H1 (cell line): ENCODE measurements at regions not wholly inside any gene's neighbourhood (a gene's known extent, or its start where the extent isn't known, plus 50 kb on each side); places are given as distances from the start of the nearest gene placed in this dataset.

Experiments used
- CTCF ChIA-PET: fragments of 300-600 bp; sonication (Branson Sonifier 250); formaldehyde crosslinking; loops from one replicate; lab custom pipeline; 2021; ENCODE audit not compliant: partially characterized antibody; lab: Charles Lee
- POLR2A ChIA-PET: fragments of 300-600 bp; sonication (Branson Sonifier 250); formaldehyde crosslinking; loops from one replicate; lab custom pipeline; 2021; ENCODE audit warnings: inconsistent platforms; ENCODE audit not compliant: partially characterized antibody; lab: Charles Lee
- DNase-seq, 2 experiments: peaks; one replicate each; pipeline versions ENCODE4 v3.0.0 to v3.0.0-alpha.2; 2010 to 2022; ENCODE audit warnings: low spot score in 2 of 2, low read depth in 1 of 2, mixed read lengths in 1 of 2
- FAIRE-seq: peaks from 2 replicates; lab custom pipeline; 2011; peaks lifted over from hg19 to GRCh38; lab: Jason Lieb, UNC
- H2AFZ ChIP-seq: 2 replicates; pipeline ENCODE4 v1.8.1; 2012; ENCODE audit warnings: low read length, inconsistent platforms
- H2AK5ac ChIP-seq: 2 replicates; pipeline ENCODE4 v1.6.1; 2013; ENCODE audit warnings: low read depth, low read length
- H2BK120ac ChIP-seq: replicated peaks from 2 replicates; pipeline ENCODE3; 2013; ENCODE audit warnings: low read depth, low read length, inconsistent platforms
- H2BK12ac ChIP-seq: 2 replicates; pipeline ENCODE4 v1.6.1; 2013; ENCODE audit warnings: low read depth, low read length
- H2BK15ac ChIP-seq: 2 replicates; pipeline ENCODE4 v1.6.1; 2013; ENCODE audit warnings: low read length
- H2BK20ac ChIP-seq: 2 replicates; pipeline ENCODE4 v1.6.1; 2013; ENCODE audit warnings: low read length
- H2BK5ac ChIP-seq: 2 replicates; pipeline ENCODE4 v1.6.1; 2013; ENCODE audit warnings: low read depth, low read length
- H3K14ac ChIP-seq: 2 replicates; pipeline ENCODE4 v1.6.1; 2013; ENCODE audit warnings: inconsistent platforms; ENCODE audit not compliant: insufficient read length
- H3K18ac ChIP-seq: 2 replicates; pipeline ENCODE4 v1.6.1; 2013; ENCODE audit warnings: low read length; ENCODE audit errors: extremely low read depth
- H3K23ac ChIP-seq: 2 replicates; pipeline ENCODE4 v1.6.1; 2013; ENCODE audit warnings: inconsistent platforms; ENCODE audit not compliant: insufficient read length
- H3K23me2 ChIP-seq: 2 replicates; pipeline ENCODE4 v1.6.1; 2013; ENCODE audit warnings: low read depth, low read length
- H3K27ac ChIP-seq: 2 replicates; pipeline ENCODE4 v1.6.1; 2011; ENCODE audit warnings: low read depth, low read length, inconsistent platforms
- H3K27me3 ChIP-seq, 4 experiments: replicated peaks in 1 of 4; 1 replicate in 1 of 4; 2 replicates in 3 of 4; pipeline versions ENCODE4 v1.6.1 to v1.8.1; 2011 to 2013; ENCODE audit warnings: low read length in 3 of 4, mild to moderate bottlenecking in 3 of 4, inconsistent platforms in 2 of 4, mixed read lengths in 2 of 4, moderate library complexity in 1 of 4; ENCODE audit not compliant: control insufficient read depth in 3 of 4, insufficient read depth in 3 of 4; ENCODE audit errors: extremely low read depth in 1 of 4
- H3K36me3 ChIP-seq, 4 experiments: 2 replicates each; pipeline versions ENCODE4 v1.6.1 to v1.8.1; 2011 to 2013; ENCODE audit warnings: mild to moderate bottlenecking in 4 of 4, low read length in 3 of 4, moderate library complexity in 2 of 4, control low read depth in 1 of 4, inconsistent platforms in 1 of 4; ENCODE audit not compliant: insufficient read depth in 4 of 4, control insufficient read depth in 2 of 4
- H3K4ac ChIP-seq: replicated peaks from 2 replicates; pipeline ENCODE3; 2013; ENCODE audit warnings: low read length, low read depth, mixed read lengths, inconsistent platforms; ENCODE audit not compliant: insufficient read length
- H3K4me1 ChIP-seq, 4 experiments: replicated peaks in 1 of 4; 1 replicate in 1 of 4; 2 replicates in 3 of 4; pipeline versions ENCODE4 v1.6.1 to v1.8.1; 2011 to 2013; ENCODE audit warnings: low read length in 3 of 4, inconsistent platforms in 2 of 4, mixed read lengths in 1 of 4; ENCODE audit not compliant: insufficient read depth in 4 of 4, control insufficient read depth in 3 of 4
- H3K4me2 ChIP-seq, 2 experiments: 2 replicates each; pipeline versions ENCODE4 v1.6.1 to v1.8.1; 2011 to 2013; ENCODE audit warnings: low read depth in 2 of 2, low read length in 2 of 2, control low read depth in 1 of 2, inconsistent platforms in 1 of 2, mild to moderate bottlenecking in 1 of 2; ENCODE audit not compliant: insufficient read depth in 1 of 2
- H3K4me3 ChIP-seq, 4 experiments: fragments of 200-600, 300-600 bp in 1 of 4; sonication (generic), shearing (Covaris generic), sonication (Bioruptor Twin) in 1 of 4; 2 replicates each; pipeline versions ENCODE4 v1.5.1 to v1.8.1; 2011 to 2016; ENCODE audit warnings: low read length in 4 of 4, low read depth in 3 of 4, control low read depth in 2 of 4, inconsistent platforms in 2 of 4, mild to moderate bottlenecking in 2 of 4, mixed read lengths in 1 of 4, moderate library complexity in 1 of 4; ENCODE audit not compliant: insufficient read depth in 2 of 4; ENCODE audit errors: extremely low read depth in 1 of 4
- H3K56ac ChIP-seq: replicated peaks from 2 replicates; pipeline ENCODE3; 2013; ENCODE audit warnings: low read depth, mild to moderate bottlenecking, mixed read lengths, low read length, inconsistent platforms; ENCODE audit not compliant: insufficient read length
- H3K79me1 ChIP-seq: 2 replicates; pipeline ENCODE4 v1.6.1; 2013; ENCODE audit warnings: low read depth, low read length, control low read depth
- H3K79me2 ChIP-seq, 2 experiments: 2 replicates each; pipeline versions ENCODE4 v1.6.1 to v1.8.1; 2012 to 2013; ENCODE audit warnings: low read length in 2 of 2, mild to moderate bottlenecking in 2 of 2, inconsistent platforms in 1 of 2; ENCODE audit not compliant: insufficient read depth in 2 of 2, control insufficient read depth in 1 of 2
- H3K9ac ChIP-seq, 4 experiments: replicated peaks in 1 of 4; 1 replicate in 1 of 4; 2 replicates in 3 of 4; pipeline versions ENCODE4 v1.6.1 to v1.8.1; 2011 to 2013; ENCODE audit warnings: low read depth in 3 of 4, low read length in 3 of 4, control low read depth in 2 of 4, mild to moderate bottlenecking in 2 of 4, moderate library complexity in 2 of 4, inconsistent platforms in 1 of 4; ENCODE audit errors: extremely low read depth in 1 of 4
- H3K9me3 ChIP-seq, 2 experiments: 2 replicates each; pipeline versions ENCODE4 v1.6.1 to v1.8.1; 2012 to 2013; ENCODE audit warnings: mild to moderate bottlenecking in 2 of 2, moderate library complexity in 2 of 2, control low read depth in 1 of 2, inconsistent platforms in 1 of 2, low read depth in 1 of 2, low read length in 1 of 2, mixed read lengths in 1 of 2; ENCODE audit not compliant: insufficient read depth in 2 of 2
- H4K20me1 ChIP-seq, 2 experiments: replicated peaks in 1 of 2; 2 replicates each; pipeline versions ENCODE3 to v1.8.1; 2011 to 2013; ENCODE audit warnings: inconsistent platforms in 2 of 2, low read length in 2 of 2, mild to moderate bottlenecking in 1 of 2; ENCODE audit not compliant: insufficient read depth in 2 of 2, control insufficient read depth in 1 of 2
- H4K5ac ChIP-seq: 2 replicates; pipeline ENCODE4 v1.6.1; 2013; ENCODE audit warnings: low read length, low read depth, mixed read lengths, inconsistent platforms; ENCODE audit not compliant: insufficient read length
- H4K8ac ChIP-seq: 2 replicates; pipeline ENCODE4 v1.8.0; 2013; ENCODE audit warnings: mild to moderate bottlenecking, moderate library complexity, low read length, inconsistent platforms; ENCODE audit not compliant: insufficient read depth; ENCODE audit errors: extremely low read depth
- H4K91ac ChIP-seq: replicated peaks from 2 replicates; pipeline ENCODE3; 2013; ENCODE audit warnings: low read length, mixed read lengths, inconsistent platforms; ENCODE audit not compliant: insufficient read length
- BACH1 ChIP-seq: IDR thresholded peaks from 2 replicates; pipeline ENCODE4 v1.6.1; 2012; ENCODE audit warnings: low read length, improper control_type of control experiment
- MAFK ChIP-seq: IDR thresholded peaks from 2 replicates; pipeline ENCODE4 v1.6.1; 2012; ENCODE audit warnings: low read depth, mild to moderate bottlenecking, improper control_type of control experiment, low read length
- MAX ChIP-seq: IDR thresholded peaks from 2 replicates; pipeline ENCODE4 v1.6.1; 2012; ENCODE audit warnings: inconsistent platforms
- WGBS, 2 experiments: shearing (Covaris generic) in 1 of 2; methylation state at CpG; one replicate each; pipeline versions ENCODE4 v1.1.6 to v1.1.7; 2013 to 2015; ENCODE audit warnings: low lambda C conversion rate in 2 of 2, mixed read lengths in 2 of 2, inconsistent platforms in 1 of 2, low coverage in 1 of 2, missing lambda C conversion rate in 1 of 2; ENCODE audit not compliant: insufficient replicate concordance in 2 of 2, insufficient coverage in 1 of 2, insufficient read length in 1 of 2; ENCODE audit errors: extremely low coverage in 1 of 2, missing lambda C conversion rate in 1 of 2; 5-methylcytosine and 5-hydroxymethylcytosine counted together

- Histone ChIP-seq H3K56ac (no peak overlapping the region), H3K18ac (no peak overlapping the region), H3K36me3 (no peaks in the 10 kb centered on the region), H2BK12ac (no peak overlapping the region; the same call in 1 of the 2 replicates), H3K4ac (no peak overlapping the region), H4K91ac (no peak overlapping the region), H2BK20ac (no peak overlapping the region), H3K4me3 (no peak overlapping the region), H2BK15ac (no peak overlapping the region), H4K8ac (no peak overlapping the region), H3K9me3 (no peaks in the 10 kb centered on the region), H2BK120ac (no peak overlapping the region), H3K4me2 (no peak overlapping the region), H3K27me3 (no peaks in the 10 kb centered on the region), H4K5ac (no peak overlapping the region), H2AK5ac (no peak overlapping the region), H4K20me1 (no peaks in the 10 kb centered on the region), H3K14ac (no peak overlapping the region), H3K23ac (no peak overlapping the region), H2AFZ (no peak overlapping the region), H3K79me1 (no peaks in the 10 kb centered on the region), H3K9ac (no peak overlapping the region), H3K27ac (no peak overlapping the region), H3K79me2 (no peaks in the 10 kb centered on the region), H2BK5ac (no peak overlapping the region), H3K23me2 (no peaks in the 10 kb centered on the region; the same call in 1 of the 2 replicates), H3K4me1 (peaks cover 2 to 7% (median 3%) of the 10 kb centered on the region in 4 experiments; a peak in 4 of 7 replicates)
- ChIA-PET CTCF (interaction anchor here (0.6 to 1.4 kb wide), 3 partner anchors 18 to 214 kb away, joined by 3 to 5 read pairs (median 4); no protein-coding TSS in a partner anchor), POLR2A (no interaction called here)
- TF ChIP-seq MAFK (0 out of 2 replicates have a peak, but pooled peaks have one; percentile 3), MAX (no peak), BACH1 (peak; percentile 71)
- 91% methylated on average over 10 of the region's 10 CpGs; no CpG with 5 or more reads in 1 of the 2 experiments for WGBS, 2 experiments
- no peak for DNase-seq
- FAIRE-seq, result no peak
Observed at GRCh38 chr11:45556851-45557707, 108.3 kb downstream of the CHST1 start.
